ENCODE measurements at regions not wholly inside any gene's neighbourhood (a gene's known extent, or its start where the extent isn't known, plus 50 kb on each side); places are given as distances from the start of the nearest gene placed in this dataset.

GRCh38 chr18:56142001-56142400 lies 496.4 kb downstream of the TXNL1 start:
- H3K4me2 ChIP-seq (ENCODE audit: insufficient read depth, low read length), result no peak overlapping the region
- POLR2A ChIA-PET, result no interaction called here
- no peak overlapping the region for H3K27ac ChIP-seq (ENCODE audit: extremely low read depth, low read depth, low read length)

DNA sequence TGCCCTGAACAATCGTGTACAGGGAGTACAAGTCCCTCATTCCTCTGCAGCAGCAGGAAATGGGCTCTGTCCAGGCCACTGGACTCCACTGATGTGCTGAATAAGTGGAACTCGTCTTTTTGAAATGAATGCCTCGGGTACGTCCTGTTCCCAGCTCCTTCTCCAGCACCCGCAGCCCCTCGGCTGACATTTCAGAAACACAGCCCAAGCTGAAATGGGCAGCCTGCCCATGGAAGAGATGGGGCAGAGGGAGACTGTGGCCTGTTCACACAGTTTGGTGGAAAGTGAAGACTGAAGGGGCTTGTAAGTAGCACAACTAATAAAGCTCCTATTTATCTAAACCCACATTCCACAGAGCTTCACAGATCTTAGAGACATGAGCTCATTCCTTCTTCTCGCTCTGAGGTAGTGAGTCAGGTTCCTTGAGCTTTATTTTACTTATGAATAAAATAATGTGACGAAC lies 498.6 kb downstream of the TXNL1 start:
- 2% methylated on average over 8 of the region's 8 CpGs for WGBS (ENCODE audit: insufficient coverage, low coverage, missing lambda C conversion rate)
- intact Hi-C loops (cut with micrococcal nuclease), result no loop called here
- FAIRE-seq, result no peak

More at GRCh38 chr18:56142001-56142400, 496.4 kb downstream of the TXNL1 start:
- Histone ChIP-seq H3K36me3 (ENCODE audit: control insufficient read depth, insufficient read depth, low read length) (no peaks in the 10 kb centered on the region), H4K20me1 (replicated peaks; ENCODE audit: control insufficient read depth, insufficient read depth, low read length) (no peaks in the 10 kb centered on the region), H3K79me2 (ENCODE audit: control insufficient read depth, insufficient read depth, low read length) (no peaks in the 10 kb centered on the region), H3K9ac (ENCODE audit: insufficient read depth in 1 of 2, low read depth in 2 of 2, low read length in 2 of 2) (no peak overlapping the region), H3K9me3 (replicated peaks; ENCODE audit: control insufficient read depth, insufficient read depth, low read depth, low read length) (no peaks in the 10 kb centered on the region), H3K4me1 (replicated peaks in 1 of 2; ENCODE audit: control insufficient read depth in 2 of 2, insufficient read depth in 2 of 2, low read length in 2 of 2) (no peaks in the 10 kb centered on the region), H3K9me1 (ENCODE audit: control insufficient read depth, insufficient read depth, low read length) (no peaks in the 10 kb centered on the region), H3K27me3 (ENCODE audit: control insufficient read depth in 2 of 2, insufficient read depth in 2 of 2, low read length in 2 of 2) (no peaks in the 10 kb centered on the region), H3K4me3 (no peak overlapping the region), H2AFZ (ENCODE audit: low read depth, low read length) (no peak overlapping the region)
- CTCF ChIA-PET (ENCODE audit: low intra/inter-chr PET ratio), result no interaction called here
- 0% methylated on average over 2 of the region's 2 CpGs for WGBS (ENCODE audit: insufficient coverage, low coverage, missing lambda C conversion rate)
- ATAC-seq, result no peak
- intact Hi-C loops (cut with micrococcal nuclease), result no loop called here
- BruUV-seq (replicated peaks), result no TSS peak
- in situ Hi-C loops (cut with MboI), result no loop called here
- DNase-seq (ENCODE audit: extremely low read depth in 1 of 4, low spot score in 3 of 4), result no peak
- FAIRE-seq, result no peak
- TF ChIP-seq ETS1 (conservative IDR thresholded peaks at IDR 0.05; ENCODE audit: control insufficient read depth, low read depth, low read length) (no peak), CCNT2 (IDR thresholded peaks at IDR 0.05; ENCODE audit: borderline replicate concordance, extremely low read depth, insufficient read length, low read depth, low read length) (no peak)

More for the DNA sequence above, 498.6 kb downstream of the TXNL1 start:
- no peaks in the 10 kb centered on the region for H3K79me2 ChIP-seq (ENCODE audit: control insufficient read depth, insufficient read depth, low read length)
- no peaks in the 10 kb centered on the region for H3K9me3 ChIP-seq (replicated peaks; ENCODE audit: control insufficient read depth, insufficient read depth, low read depth, low read length)
- no peak for TF ChIP-seq ETV6 (IDR thresholded peaks at IDR 0.05; ENCODE audit: borderline replicate concordance in 1 of 2, low read depth in 2 of 2, low read length in 1 of 2)
- TF ChIP-seq ETV6 (CRISPR knock-in tag; IDR thresholded peaks at IDR 0.05; ENCODE audit: borderline replicate concordance), result no peak
- no peak for TF ChIP-seq MYBL2 (IDR thresholded peaks at IDR 0.05; ENCODE audit: low read depth)
- TF ChIP-seq MYBL2 (CRISPR knock-in tag; IDR thresholded peaks at IDR 0.05; ENCODE audit: borderline replicate concordance), result no peak
- TF ChIP-seq ZNF140 (CRISPR knock-in tag; IDR thresholded peaks at IDR 0.05), result no peak
- TF ChIP-seq SPI1 (IDR thresholded peaks at IDR 0.05; ENCODE audit: borderline replicate concordance, low read depth, low read length), result no peak
- no peak for TF ChIP-seq ZNF274 (IDR thresholded peaks at IDR 0.05; ENCODE audit: borderline replicate concordance, low read depth, low read length)
- TF ChIP-seq ZNF324 (CRISPR knock-in tag; IDR thresholded peaks at IDR 0.05), result no peak
- no peaks in the 10 kb centered on the region for H3K36me3 ChIP-seq (ENCODE audit: control insufficient read depth, insufficient read depth, low read length)
- H3K4me1 ChIP-seq (replicated peaks in 1 of 2; ENCODE audit: control insufficient read depth in 2 of 2, insufficient read depth in 2 of 2, low read length in 2 of 2), result no peaks in the 10 kb centered on the region
- no peaks in the 10 kb centered on the region for H3K9me1 ChIP-seq (ENCODE audit: control insufficient read depth, insufficient read depth, low read length)
- POLR2A ChIA-PET, result no interaction called here
- no peaks in the 10 kb centered on the region for H3K27me3 ChIP-seq (ENCODE audit: control insufficient read depth in 2 of 2, insufficient read depth in 2 of 2, low read length in 2 of 2)
- in situ Hi-C loops (cut with MboI), result no loop called here
- no TSS peak for BruUV-seq (replicated peaks)
- no peak for ATAC-seq
- H3K4me3 ChIP-seq, result no peak overlapping the region
- no peak overlapping the region for H2AFZ ChIP-seq (ENCODE audit: low read depth, low read length)
- DNase-seq (ENCODE audit: extremely low read depth in 1 of 4, low spot score in 3 of 4), result no peak
- H3K4me2 ChIP-seq (ENCODE audit: insufficient read depth, low read length), result no peak overlapping the region
- CTCF ChIA-PET (ENCODE audit: low intra/inter-chr PET ratio), result no interaction called here
- H3K27ac ChIP-seq (ENCODE audit: extremely low read depth, low read depth, low read length), result no peak overlapping the region
- no peak overlapping the region for H3K9ac ChIP-seq (ENCODE audit: insufficient read depth in 1 of 2, low read depth in 2 of 2, low read length in 2 of 2)
- H4K20me1 ChIP-seq (replicated peaks; ENCODE audit: control insufficient read depth, insufficient read depth, low read length), result no peaks in the 10 kb centered on the region
